BE2C (cell line): ENCODE measurements at regions not wholly inside any gene's neighbourhood (a gene's known extent, or its start where the extent isn't known, plus 50 kb on each side); places are given as distances from the start of the nearest gene placed in this dataset.
"Not testable (repeated sequence)": the region's sequence is repeated elsewhere in the genome, so short reads cannot be mapped to it uniquely, and the experiment has no call there.

Experiments
- DNase-seq: peaks from one replicate; pipeline ENCODE4 v3.0.0-alpha.2; 2020
- H3K27me3 ChIP-seq: fragments of 250-450 bp; sonication (Bioruptor Pico); 2 replicates; pipeline ENCODE4 v1.5.1; 2020; ENCODE audit warnings: mild to moderate bottlenecking
- H3K36me3 ChIP-seq: fragments of 250-450 bp; sonication (Bioruptor Pico); 2 replicates; pipeline ENCODE4 v1.5.1; 2020; ENCODE audit warnings: mild to moderate bottlenecking
- H3K4me1 ChIP-seq: fragments of 250-450 bp; sonication (Bioruptor Pico); 2 replicates; pipeline ENCODE4 v1.5.1; 2020
- H3K4me3 ChIP-seq: 2 replicates; pipeline ENCODE4 v1.5.1; 2011; ENCODE audit warnings: low read depth, low read length
- H3K9me3 ChIP-seq: fragments of 250-450 bp; sonication (Bioruptor Pico); 2 replicates; pipeline ENCODE4 v1.5.1; 2020
- CTCF ChIP-seq: IDR thresholded peaks from 2 replicates; pipeline ENCODE4 v1.5.1; 2012; ENCODE audit warnings: mild to moderate bottlenecking, low read depth, low read length

GRCh38 chr15:20369500-20369899, 172.1 kb downstream of the GOLGA6L6 start:
- H3K27me3 ChIP-seq = no peaks in the 10 kb centered on the region
- H3K36me3 ChIP-seq = no peaks in the 10 kb centered on the region
- no peak for TF ChIP-seq CTCF
- no peak for DNase-seq
- H3K4me1 ChIP-seq = no peaks in the 10 kb centered on the region
- no peak overlapping the region for H3K4me3 ChIP-seq
- no peaks in the 10 kb centered on the region for H3K9me3 ChIP-seq

GRCh38 chr15:20368974-20369373, 172.6 kb downstream of the GOLGA6L6 start:
- Histone ChIP-seq H3K36me3 (no peaks in the 10 kb centered on the region), H3K9me3 (no peaks in the 10 kb centered on the region), H3K4me3 (no peak overlapping the region), H3K27me3 (no peaks in the 10 kb centered on the region), H3K4me1 (no peaks in the 10 kb centered on the region)
- DNase-seq = no peak
- TF ChIP-seq CTCF = no peak

GRCh38 chr15:20367093-20367492, 174.5 kb downstream of the GOLGA6L6 start:
- Histone ChIP-seq H3K4me1 (no peaks in the 10 kb centered on the region), H3K4me3 (no peak overlapping the region), H3K27me3 (no peaks in the 10 kb centered on the region), H3K9me3 (no peaks in the 10 kb centered on the region), H3K36me3 (no peaks in the 10 kb centered on the region)
- no peak for DNase-seq
- TF ChIP-seq CTCF = no peak

- not testable (repeated sequence) for H3K36me3 ChIP-seq, H3K27me3 ChIP-seq, DNase-seq, H3K9me3 ChIP-seq, H3K4me1 ChIP-seq, H3K4me3 ChIP-seq
Measured at GRCh38 chr15:20363591-20363990, 178.0 kb downstream of the GOLGA6L6 start.

GRCh38 chr15:20361091-20361490, 180.5 kb downstream of the GOLGA6L6 start:
- TF ChIP-seq CTCF = no peak
- no peaks in the 10 kb centered on the region for H3K9me3 ChIP-seq
- no peaks in the 10 kb centered on the region for H3K4me1 ChIP-seq
- H3K4me3 ChIP-seq = no peak overlapping the region
- H3K36me3 ChIP-seq = no peaks in the 10 kb centered on the region
- H3K27me3 ChIP-seq = no peaks in the 10 kb centered on the region
- no peak for DNase-seq

- Histone ChIP-seq H3K9me3 (no peaks in the 10 kb centered on the region), H3K27me3 (no peaks in the 10 kb centered on the region), H3K4me3 (no peak overlapping the region), H3K4me1 (no peaks in the 10 kb centered on the region), H3K36me3 (no peaks in the 10 kb centered on the region)
- no peak for DNase-seq
- no peak for TF ChIP-seq CTCF
Measured at GRCh38 chr15:20358779-20359414, 182.7 kb downstream of the GOLGA6L6 start.
